ENCODE measurements at regions not wholly inside any gene's neighbourhood (a gene's known extent, or its start where the extent isn't known, plus 50 kb on each side); places are given as distances from the start of the nearest gene placed in this dataset.
A peak's percentile ranks its signal among the peaks of the same experiment; 100 is the strongest.

GRCh38 chr7:50216626-50217025 is 87.9 kb upstream of the IKZF1 start:
- H3K36me3 Mint-ChIP-seq, result peaks cover 0 to 10% of the 10 kb centered on the region in 2 donors
- H3K4me3 Mint-ChIP-seq, result no peak overlapping the region
- ATAC-seq (ENCODE audit: low read depth in 2 of 2) (no peak), DNase-seq (no peak)
- H3K9me3 Mint-ChIP-seq, result peaks cover 0 to 10% (median 6%) of the 10 kb centered on the region in 7 donors
- no peak overlapping the region for H3K27ac Mint-ChIP-seq
- H3K4me1 Mint-ChIP-seq, result peaks cover 29 to 45% (median 40%) of the 10 kb centered on the region in 3 donors
- no peaks in the 10 kb centered on the region for H3K27me3 Mint-ChIP-seq

GRCh38 chr7:50214771-50215170 is 89.7 kb upstream of the IKZF1 start:
- Mint-ChIP-seq H3K4me3 (no peak overlapping the region), H3K27me3 (no peaks in the 10 kb centered on the region), H3K9me3 (no peaks in the 10 kb centered on the region), H3K4me1 (peaks cover 28 to 49% (median 46%) of the 10 kb centered on the region in 3 donors), H3K36me3 (no peaks in the 10 kb centered on the region), H3K27ac (peak overlapping the region in 1 of 6 donors; percentile 30)
- no peak for ATAC-seq (ENCODE audit: low read depth in 2 of 2)
- DNase-seq, result no peak

- H3K36me3 Mint-ChIP-seq, result no peaks in the 10 kb centered on the region
- H3K4me3 Mint-ChIP-seq, result peak overlapping the region in 5 of 8 donors; percentile 13 to 82 (median 72)
- no peaks in the 10 kb centered on the region for H3K9me3 Mint-ChIP-seq
- H3K27me3 Mint-ChIP-seq, result no peaks in the 10 kb centered on the region
- ATAC-seq (ENCODE audit: low read depth in 2 of 2) (no peak), DNase-seq (no peak)
- H3K4me1 Mint-ChIP-seq, result peaks cover 28 to 49% (median 46%) of the 10 kb centered on the region in 3 donors
- H3K27ac Mint-ChIP-seq, result peak overlapping the region in 2 of 6 donors; percentile 5 to 56
Observed at GRCh38 chr7:50214126-50214670, 90.3 kb upstream of the IKZF1 start.

DNA sequence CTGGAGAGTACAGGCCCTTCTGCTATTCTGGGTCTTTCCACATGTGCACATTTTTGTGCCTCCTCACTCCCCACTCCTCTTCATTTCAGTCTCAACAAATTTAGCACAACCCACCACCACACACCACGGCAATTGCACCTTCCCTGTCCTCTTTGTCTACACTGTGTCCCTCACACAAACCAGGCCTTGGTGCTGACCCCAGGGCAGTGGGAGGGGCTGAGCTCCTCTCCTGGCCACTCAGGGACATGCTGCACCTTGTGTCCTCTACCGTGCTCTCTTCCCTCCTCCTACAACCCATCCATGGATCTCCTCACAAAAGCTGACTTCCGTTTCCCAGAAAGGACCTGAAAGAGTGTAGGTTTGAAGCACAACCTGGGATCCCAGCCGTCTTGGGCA is 90.9 kb upstream of the IKZF1 start:
- H3K4me1 Mint-ChIP-seq, result peaks cover 28 to 52% (median 47%) of the 10 kb centered on the region in 3 donors
- H3K36me3 Mint-ChIP-seq, result no peaks in the 10 kb centered on the region
- no peak for ATAC-seq (ENCODE audit: low read depth in 2 of 2)
- peak overlapping the region in 6 of 8 donors; percentile 13 to 82 (median 65) for H3K4me3 Mint-ChIP-seq
- H3K9me3 Mint-ChIP-seq, result no peaks in the 10 kb centered on the region
- no peaks in the 10 kb centered on the region for H3K27me3 Mint-ChIP-seq
- H3K27ac Mint-ChIP-seq, result peak overlapping the region in 5 of 6 donors; percentile 18 to 73 (median 56)
- DNase-seq, result no peak

DNA sequence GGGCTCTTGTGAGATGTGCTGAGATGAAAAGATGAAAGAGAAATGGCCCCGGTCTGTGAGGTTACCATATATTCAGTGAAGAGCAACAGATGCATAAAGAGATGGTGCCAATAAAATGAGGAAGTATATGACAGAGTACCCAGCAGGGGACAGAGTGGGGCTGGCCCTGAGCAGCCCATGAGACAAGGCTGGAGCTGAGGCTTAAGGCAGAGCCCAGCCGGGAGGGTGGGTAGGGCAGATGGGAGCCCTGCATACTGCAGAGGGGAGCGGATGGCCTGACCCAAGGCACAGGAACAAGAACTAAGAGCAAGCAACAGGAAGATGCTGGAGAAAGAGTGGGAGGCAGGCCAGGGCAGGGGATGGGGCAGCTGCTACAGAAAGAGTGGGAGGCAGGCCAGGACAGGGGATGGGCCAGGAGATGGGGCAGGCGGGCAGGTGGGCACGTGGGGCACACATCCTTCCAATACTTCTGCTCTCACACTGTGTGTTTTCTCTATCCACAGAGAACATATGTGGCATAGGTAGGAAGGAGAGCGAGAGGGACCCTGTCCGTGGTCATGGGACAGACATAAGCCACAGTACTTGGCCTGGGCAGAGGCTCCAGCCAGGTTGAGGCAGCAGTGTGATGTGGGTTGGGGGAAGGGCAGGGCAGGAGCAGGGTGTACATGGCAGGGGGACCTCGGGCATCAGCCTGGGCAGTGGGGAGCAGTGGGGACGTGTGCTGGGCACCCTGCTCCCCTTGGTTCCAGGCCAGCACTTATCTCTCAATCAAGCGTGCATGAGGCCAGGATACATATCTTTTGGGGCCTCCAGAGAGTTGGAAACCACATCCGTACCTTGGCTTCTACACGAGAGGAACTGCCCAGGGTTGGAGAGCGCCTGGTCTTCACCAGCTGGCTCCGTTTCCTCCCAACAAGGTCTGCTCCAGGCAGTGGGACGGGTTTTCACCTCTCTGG is 91.6 kb upstream of the IKZF1 start:
- peaks cover 28 to 49% (median 46%) of the 10 kb centered on the region in 3 donors for H3K4me1 Mint-ChIP-seq
- ATAC-seq (ENCODE audit: low read depth in 2 of 2) (peak; percentile 89 to 93), DNase-seq (peak; percentile 37)
- H3K27me3 Mint-ChIP-seq, result no peaks in the 10 kb centered on the region
- no peaks in the 10 kb centered on the region for H3K36me3 Mint-ChIP-seq
- peak overlapping the region; percentile 48 to 91 (median 70) for H3K27ac Mint-ChIP-seq
- H3K9me3 Mint-ChIP-seq, result no peaks in the 10 kb centered on the region
- H3K4me3 Mint-ChIP-seq, result peak overlapping the region in 6 of 8 donors; percentile 13 to 82 (median 64)

GRCh38 chr7:50212016-50212325 is 92.5 kb upstream of the IKZF1 start:
- Mint-ChIP-seq H3K4me3 (peak overlapping the region in 2 of 8 donors; percentile 36 to 55), H3K4me1 (peaks cover 32 to 47% (median 42%) of the 10 kb centered on the region in 3 donors)

GRCh38 chr7:50211130-50212015 is 93.1 kb upstream of the IKZF1 start:
- Mint-ChIP-seq H3K9me3 (no peaks in the 10 kb centered on the region), H3K36me3 (no peaks in the 10 kb centered on the region), H3K27ac (peak overlapping the region in 1 of 6 donors; percentile 48), H3K4me3 (peak overlapping the region in 2 of 8 donors; percentile 3 to 36), H3K4me1 (peaks cover 34 to 52% (median 46%) of the 10 kb centered on the region in 3 donors), H3K27me3 (no peaks in the 10 kb centered on the region)
- DNase-seq, result no peak
- no peak for ATAC-seq (ENCODE audit: low read depth in 2 of 2)

More at GRCh38 chr7:50212016-50212325, 92.5 kb upstream of the IKZF1 start:
- ATAC-seq (ENCODE audit: low read depth in 2 of 2) (no peak), DNase-seq (no peak)
- peak overlapping the region in 2 of 6 donors; percentile 48 to 91 for H3K27ac Mint-ChIP-seq
- H3K36me3 Mint-ChIP-seq, result no peaks in the 10 kb centered on the region
- H3K9me3 Mint-ChIP-seq, result no peaks in the 10 kb centered on the region
- H3K27me3 Mint-ChIP-seq, result no peaks in the 10 kb centered on the region

GRCh38 chr7:50210706-50211115 is 93.8 kb upstream of the IKZF1 start:
- H3K36me3 Mint-ChIP-seq, result no peaks in the 10 kb centered on the region
- no peaks in the 10 kb centered on the region for H3K9me3 Mint-ChIP-seq
- ATAC-seq (ENCODE audit: low read depth in 2 of 2), result no peak
- no peak overlapping the region for H3K4me3 Mint-ChIP-seq
- H3K27ac Mint-ChIP-seq, result peak overlapping the region in 2 of 6 donors; percentile 30 to 48
- H3K27me3 Mint-ChIP-seq, result no peaks in the 10 kb centered on the region
- DNase-seq, result no peak
- peaks cover 41 to 58% (median 52%) of the 10 kb centered on the region in 3 donors for H3K4me1 Mint-ChIP-seq

DNA sequence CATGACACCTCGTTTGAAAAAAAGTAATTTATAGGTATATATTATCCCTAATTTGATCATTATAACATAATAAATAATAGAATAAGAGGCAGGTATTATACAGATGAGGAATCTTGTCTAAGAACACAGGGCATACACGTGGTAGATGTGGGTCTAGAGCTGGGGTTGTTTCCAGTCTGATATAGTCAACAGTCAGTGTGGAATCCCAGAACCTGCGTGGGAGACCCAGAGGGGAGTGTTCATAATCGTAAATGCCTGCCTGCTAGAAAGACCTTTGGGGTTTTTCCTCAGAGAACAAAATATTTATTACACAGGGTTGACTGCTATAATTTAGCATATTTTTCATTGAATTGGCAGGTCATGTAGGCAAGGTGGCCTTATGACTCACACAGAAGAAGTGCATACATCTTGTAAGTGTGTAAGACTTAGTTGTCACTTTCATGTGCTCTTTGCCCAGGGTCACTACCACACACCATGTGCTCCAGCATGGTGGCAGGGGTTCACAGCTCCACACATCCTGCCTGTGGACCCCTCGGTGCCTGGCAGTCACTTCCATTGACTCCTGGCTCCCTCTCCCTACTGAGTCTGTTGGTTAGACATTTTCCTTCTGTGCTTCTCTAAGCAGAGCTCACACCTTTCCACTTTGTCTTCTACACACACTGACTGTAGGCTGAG is 94.9 kb upstream of the IKZF1 start:
- DNase-seq, result no peak
- Mint-ChIP-seq H3K27ac (peak overlapping the region in 1 of 6 donors; percentile 60), H3K36me3 (no peaks in the 10 kb centered on the region), H3K4me1 (peaks cover 45 to 64% (median 55%) of the 10 kb centered on the region in 3 donors), H3K9me3 (no peaks in the 10 kb centered on the region), H3K27me3 (no peaks in the 10 kb centered on the region), H3K4me3 (no peak overlapping the region)
- no peak for ATAC-seq (ENCODE audit: low read depth in 2 of 2)

- H3K27me3 Mint-ChIP-seq, result no peaks in the 10 kb centered on the region
- DNase-seq (no peak), ATAC-seq (ENCODE audit: low read depth in 2 of 2) (no peak)
- no peaks in the 10 kb centered on the region for H3K9me3 Mint-ChIP-seq
- H3K36me3 Mint-ChIP-seq, result no peaks in the 10 kb centered on the region
- H3K4me1 Mint-ChIP-seq, result peaks cover 40 to 59% (median 55%) of the 10 kb centered on the region in 3 donors
- H3K27ac Mint-ChIP-seq, result peak overlapping the region in 5 of 6 donors; percentile 35 to 92 (median 68)
- H3K4me3 Mint-ChIP-seq, result no peak overlapping the region
Observed at GRCh38 chr7:50208378-50208982, 96.0 kb upstream of the IKZF1 start.

GRCh38 chr7:50207686-50208255 is 96.7 kb upstream of the IKZF1 start:
- H3K4me3 Mint-ChIP-seq, result peak overlapping the region in 1 of 8 donors; percentile 21
- no peaks in the 10 kb centered on the region for H3K27me3 Mint-ChIP-seq
- H3K9me3 Mint-ChIP-seq, result no peaks in the 10 kb centered on the region
- peaks cover 33 to 52% (median 49%) of the 10 kb centered on the region in 3 donors for H3K4me1 Mint-ChIP-seq
- DNase-seq (no peak), ATAC-seq (ENCODE audit: low read depth in 2 of 2) (no peak)
- peak overlapping the region in 3 of 6 donors; percentile 11 to 76 (median 53) for H3K27ac Mint-ChIP-seq
- H3K36me3 Mint-ChIP-seq, result no peaks in the 10 kb centered on the region

DNA sequence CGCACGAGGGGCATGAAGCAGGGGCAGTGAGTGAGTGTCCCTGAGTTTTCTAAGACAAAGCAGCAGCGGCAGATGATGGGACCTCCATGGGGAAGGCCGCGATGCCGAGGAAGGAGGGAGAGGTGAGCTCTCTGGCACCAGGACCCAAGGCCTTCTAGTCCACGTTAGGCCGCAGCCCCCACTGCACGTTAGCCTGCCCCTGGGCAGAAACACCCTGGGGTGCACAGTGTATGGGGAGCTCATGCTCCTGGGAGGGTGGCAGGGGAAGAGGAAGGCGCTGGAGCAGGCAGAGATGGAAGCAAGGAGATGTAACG is 97.3 kb upstream of the IKZF1 start:
- Mint-ChIP-seq H3K27ac (peak overlapping the region in 2 of 6 donors; percentile 11 to 53), H3K27me3 (no peaks in the 10 kb centered on the region), H3K4me1 (peaks cover 27 to 46% (median 44%) of the 10 kb centered on the region in 3 donors), H3K4me3 (no peak overlapping the region), H3K9me3 (no peaks in the 10 kb centered on the region), H3K36me3 (no peaks in the 10 kb centered on the region)
- no peak for ATAC-seq (ENCODE audit: low read depth in 2 of 2)
- no peak for DNase-seq
